Liver (tissue), 8 donors: ENCODE measurements at regions not wholly inside any gene's neighbourhood (a gene's known extent, or its start where the extent isn't known, plus 50 kb on each side); places are given as distances from the start of the nearest gene placed in this dataset.

Source experiments
- DNase-seq: peaks from one replicate; pipeline ENCODE4 v3.0.0-alpha.2; 2017; ENCODE audit warnings: low spot score
- H3K27ac ChIP-seq, 2 donors: one replicate each; pipeline ENCODE4 v1.7.0; 2013; ENCODE audit warnings: inconsistent platforms in 2 of 2, low read length in 2 of 2, control low read depth in 1 of 2, low read depth in 1 of 2, mild to moderate bottlenecking in 1 of 2
- H3K27me3 ChIP-seq, 4 donors: one replicate each; pipeline versions ENCODE4 v1.6.1 to v1.7.0; 2013; ENCODE audit warnings: low read length in 3 of 4, inconsistent platforms in 1 of 4, mild to moderate bottlenecking in 1 of 4, moderate library complexity in 1 of 4; ENCODE audit not compliant: control insufficient read depth in 4 of 4, insufficient read depth in 4 of 4
- H3K36me3 ChIP-seq, 4 donors: one replicate each; pipeline versions ENCODE4 v1.6.1 to v1.7.0; 2013; ENCODE audit warnings: low read length in 3 of 4, mild to moderate bottlenecking in 3 of 4, low read depth in 1 of 4, moderate library complexity in 1 of 4; ENCODE audit not compliant: control insufficient read depth in 4 of 4, insufficient read depth in 3 of 4
- H3K4me1 ChIP-seq, 4 donors: one replicate each; pipeline versions ENCODE4 v1.6.1 to v1.7.0; 2013; ENCODE audit warnings: low read length in 3 of 4, mild to moderate bottlenecking in 3 of 4, moderate library complexity in 1 of 4; ENCODE audit not compliant: control insufficient read depth in 4 of 4, insufficient read depth in 4 of 4
- H3K4me3 ChIP-seq, 3 donors: one replicate each; pipeline versions ENCODE4 v1.6.1 to v1.7.0; 2013; ENCODE audit warnings: low read length in 3 of 3, control low read depth in 1 of 3, low read depth in 1 of 3, mild to moderate bottlenecking in 1 of 3
- H3K9ac ChIP-seq, 2 donors: one replicate each; pipeline ENCODE4 v1.7.0; 2013; ENCODE audit warnings: low read length in 2 of 2, mild to moderate bottlenecking in 2 of 2, moderate library complexity in 2 of 2, control low read depth in 1 of 2, low read depth in 1 of 2
- H3K9me3 ChIP-seq, 4 donors: one replicate each; pipeline versions ENCODE4 v1.6.1 to v1.7.0; 2013; ENCODE audit warnings: low read length in 3 of 4; ENCODE audit not compliant: control insufficient read depth in 4 of 4
- ATF3 ChIP-seq: IDR thresholded peaks from 2 replicates; pipeline ENCODE4 v1.6.1; 2016; ENCODE audit warnings: antibody characterized with exemption
- CTCF ChIP-seq: fragments of 150-350 bp; IDR thresholded peaks from 2 replicates; pipeline ENCODE4 v1.5.1; 2017; ENCODE audit warnings: improper control_type of control experiment, low read depth, low read length; ENCODE audit not compliant: missing input control
- FOXA1 ChIP-seq: IDR thresholded peaks from 2 replicates; pipeline ENCODE4 v1.6.1; 2016; ENCODE audit warnings: antibody characterized with exemption
- FOXA2 ChIP-seq: IDR thresholded peaks from 2 replicates; pipeline ENCODE4 v1.6.1; 2016; ENCODE audit warnings: antibody characterized with exemption
- GABPA ChIP-seq, 2 donors: IDR thresholded peaks in 1 of 2; conservative IDR thresholded peaks in 1 of 2; 2 replicates each; pipeline ENCODE4 v1.6.1; 2016; ENCODE audit warnings: antibody characterized with exemption in 2 of 2, mild to moderate bottlenecking in 1 of 2, moderate library complexity in 1 of 2
- HNF4A ChIP-seq, 2 donors: conservative IDR thresholded peaks; 2 replicates each; pipeline ENCODE4 v1.6.1; 2016; ENCODE audit warnings: antibody characterized with exemption in 2 of 2, mild to moderate bottlenecking in 2 of 2
- MAX ChIP-seq: IDR thresholded peaks from 2 replicates; pipeline ENCODE4 v1.6.1; 2016; ENCODE audit warnings: antibody characterized with exemption
- NR2F2 ChIP-seq: IDR thresholded peaks from 2 replicates; pipeline ENCODE4 v1.6.1; 2016; ENCODE audit warnings: antibody characterized with exemption
- REST ChIP-seq: IDR thresholded peaks from 2 replicates; pipeline ENCODE4 v1.6.1; 2016; ENCODE audit warnings: antibody characterized with exemption, mild to moderate bottlenecking
- RXRA ChIP-seq, 2 donors: IDR thresholded peaks; 2 replicates each; pipeline ENCODE4 v1.6.1; 2017 to 2018; ENCODE audit warnings: antibody characterized with exemption in 2 of 2, mild to moderate bottlenecking in 1 of 2
- SP1 ChIP-seq: IDR thresholded peaks from 2 replicates; pipeline ENCODE4 v1.6.1; 2018; ENCODE audit warnings: antibody characterized with exemption, mild to moderate bottlenecking
- TAF1 ChIP-seq: conservative IDR thresholded peaks from 2 replicates; pipeline ENCODE4 v1.6.1; 2016; ENCODE audit warnings: antibody characterized with exemption, mild to moderate bottlenecking
- YY1 ChIP-seq: IDR thresholded peaks from 2 replicates; pipeline ENCODE4 v1.6.1; 2016; ENCODE audit warnings: antibody characterized with exemption, mild to moderate bottlenecking
- ZBTB33 ChIP-seq: IDR thresholded peaks from 2 replicates; pipeline ENCODE4 v1.6.1; 2016; ENCODE audit warnings: antibody characterized with exemption
- WGBS: extraction: QIAGEN DNeasy Blood & Tissue Kit; methylation state at CpG from one replicate; pipeline ENCODE4 v1.1.7; 2013; 5-methylcytosine and 5-hydroxymethylcytosine counted together
- donor health status: healthy.
- donor health status: healthy.
- donor health status: healthy.
- donor health status: healthy.
- donor health status: healthy.

GRCh38 chr2:236843161-236843968 is 242.3 kb upstream of the COPS8 start:
- no peak for DNase-seq
- Histone ChIP-seq H3K4me1 (no peaks in the 10 kb centered on the region), H3K36me3 (no peaks in the 10 kb centered on the region), H3K27ac (no peak overlapping the region), H3K9ac (no peak overlapping the region), H3K9me3 (no peaks in the 10 kb centered on the region), H3K27me3 (no peaks in the 10 kb centered on the region), H3K4me3 (no peak overlapping the region)
- TF ChIP-seq MAX (no peak), FOXA2 (no peak), RXRA (IDR thresholded peaks at IDR 0.05) (no peak), GABPA (IDR thresholded peaks at IDR 0.05 in 1 of 2, conservative IDR thresholded peaks at IDR 0.05 in 1 of 2) (no peak), NR2F2 (no peak), HNF4A (conservative IDR thresholded peaks at IDR 0.05) (no peak), FOXA1 (no peak), ZBTB33 (no peak), REST (no peak), ATF3 (no peak), TAF1 (no peak), YY1 (no peak)
- WGBS, result 88% methylated on average over 11 of the region's 11 CpGs

- Histone ChIP-seq H3K4me3 (no peak overlapping the region), H3K27me3 (no peaks in the 10 kb centered on the region), H3K4me1 (no peaks in the 10 kb centered on the region), H3K9me3 (no peaks in the 10 kb centered on the region), H3K27ac (no peak overlapping the region), H3K9ac (no peak overlapping the region), H3K36me3 (no peaks in the 10 kb centered on the region)
- TF ChIP-seq CTCF, result no peak
- TF ChIP-seq MAX, result no peak
- no peak for TF ChIP-seq SP1
- TF ChIP-seq YY1, result no peak
- TF ChIP-seq FOXA1, result no peak
- WGBS, result 93% methylated on average over 3 of the region's 3 CpGs
- no peak for DNase-seq
Measured at GRCh38 chr2:236844711-236845110, 241.0 kb upstream of the COPS8 start.
